ENCODE measurements at regions not wholly inside any gene's neighbourhood (a gene's known extent, or its start where the extent isn't known, plus 50 kb on each side); places are given as distances from the start of the nearest gene placed in this dataset.
"Not testable (repeated sequence)": the region's sequence is repeated elsewhere in the genome, so short reads cannot be mapped to it uniquely, and the experiment has no call there.

- not testable (repeated sequence) for DNase-seq (ENCODE audit: extremely low read depth in 1 of 11, low read depth in 9 of 11, low spot score in 4 of 11)
Observed at GRCh38 chr9:85792057-85792456, 50.3 kb upstream of the AGTPBP1 start.

- not testable (repeated sequence) for DNase-seq (ENCODE audit: extremely low read depth in 1 of 11, low read depth in 9 of 11, low spot score in 4 of 11)
Observed at GRCh38 chr9:85802978-85803695, 61.4 kb upstream of the AGTPBP1 start.

GRCh38 chr9:85804847-85805133 is 63.0 kb upstream of the AGTPBP1 start:
- DNase-seq (ENCODE audit: extremely low read depth in 1 of 11, low read depth in 9 of 11, low spot score in 4 of 11) = peak in 1 of 11 donors; percentile 31

DNA sequence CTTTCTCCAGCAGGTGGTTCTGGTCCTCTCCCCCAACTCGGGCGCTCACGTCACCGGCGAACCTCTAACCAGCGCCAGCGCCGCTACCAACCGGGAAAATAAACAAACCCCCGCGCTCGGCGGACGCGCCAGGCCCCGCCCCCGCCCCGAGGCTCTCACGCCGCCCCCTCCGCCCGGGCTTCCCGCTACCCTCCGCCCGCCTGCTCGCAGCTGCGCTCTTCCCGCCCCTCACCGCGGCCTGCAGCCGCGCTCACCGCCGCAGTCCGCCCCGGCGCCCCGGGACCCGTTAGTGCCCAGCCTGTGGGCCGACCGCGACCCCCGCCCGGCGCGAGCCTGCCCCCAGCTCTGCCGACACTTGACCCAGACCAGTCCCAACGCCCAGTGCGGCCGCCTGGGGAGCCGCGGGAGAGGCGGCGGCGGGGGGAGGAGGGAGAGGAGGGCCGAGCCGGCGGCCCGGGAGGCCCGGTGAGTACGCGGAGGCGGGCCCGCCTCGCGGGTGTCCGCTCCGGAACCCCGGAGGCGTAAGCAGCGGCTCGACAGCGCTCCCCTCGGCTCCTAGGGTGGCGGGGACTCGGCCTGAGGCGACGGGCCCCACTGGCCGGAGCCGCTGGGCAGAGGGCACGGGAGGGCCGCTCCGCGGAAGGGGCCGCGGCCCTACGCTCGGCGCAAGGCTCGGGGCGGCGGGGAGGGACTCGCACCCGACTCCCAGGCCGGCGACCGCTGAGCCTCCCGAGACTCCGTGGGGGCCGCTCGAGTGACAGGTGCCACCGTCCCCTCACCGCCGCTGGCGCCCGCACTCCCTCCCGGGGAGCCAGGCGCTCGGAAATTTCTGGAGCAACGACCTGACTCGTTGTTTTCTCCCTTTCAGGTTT is 63.6 kb upstream of the AGTPBP1 start:
- DNase-seq (ENCODE audit: extremely low read depth in 1 of 11, low read depth in 9 of 11, low spot score in 4 of 11) = peak in 10 of 11 donors; percentile 21 to 67 (median 48)

GRCh38 chr9:85808329-85808728 is 66.6 kb upstream of the AGTPBP1 start:
- not testable (repeated sequence) for DNase-seq (ENCODE audit: extremely low read depth in 1 of 11, low read depth in 9 of 11, low spot score in 4 of 11)

DNA sequence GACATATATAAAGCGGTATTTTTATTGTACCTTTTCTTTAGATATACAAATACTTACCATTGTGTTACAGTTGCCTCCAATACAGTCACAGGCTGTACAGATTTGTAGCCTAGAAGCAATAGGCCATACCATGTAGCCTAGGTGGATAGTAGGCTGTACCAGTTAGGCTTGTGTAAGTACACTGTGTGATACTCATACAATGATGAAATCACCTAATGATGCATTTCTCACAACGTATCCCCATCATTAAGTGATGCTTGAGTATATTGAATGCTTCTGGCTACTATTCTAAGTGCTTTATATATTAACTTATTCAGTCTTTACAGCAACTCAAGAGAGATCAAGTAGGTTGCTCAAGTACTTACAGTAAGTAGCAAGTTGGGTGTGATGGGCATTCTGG is 71.6 kb upstream of the AGTPBP1 start:
- not testable (repeated sequence) for DNase-seq (ENCODE audit: extremely low read depth in 1 of 11, low read depth in 9 of 11, low spot score in 4 of 11)

- DNase-seq (ENCODE audit: extremely low read depth in 1 of 11, low read depth in 9 of 11, low spot score in 4 of 11) = not testable (repeated sequence)
Observed at GRCh38 chr9:85814800-85815199, 73.0 kb upstream of the AGTPBP1 start.

DNA sequence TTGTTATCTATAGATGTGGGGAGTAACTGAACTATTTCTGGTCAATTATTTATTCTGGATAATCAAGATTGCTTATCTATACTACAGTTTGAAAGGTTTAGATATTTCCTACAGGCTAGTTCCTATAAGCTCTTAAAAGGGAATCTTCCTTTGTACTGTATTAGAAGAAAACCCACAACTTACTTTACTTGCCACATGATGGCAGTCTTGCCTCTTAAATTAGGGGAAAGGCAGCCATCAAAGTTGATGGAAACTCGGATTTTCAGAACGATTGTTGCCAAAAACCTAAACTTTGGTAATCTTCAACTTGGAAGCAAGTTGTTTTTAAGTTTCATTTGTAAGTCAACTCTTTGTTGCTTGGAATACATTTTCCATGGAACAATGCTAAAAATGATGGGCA is 77.2 kb upstream of the AGTPBP1 start:
- DNase-seq (ENCODE audit: extremely low read depth in 1 of 11, low read depth in 9 of 11, low spot score in 4 of 11) = peak in 1 of 11 donors; percentile 9

DNA sequence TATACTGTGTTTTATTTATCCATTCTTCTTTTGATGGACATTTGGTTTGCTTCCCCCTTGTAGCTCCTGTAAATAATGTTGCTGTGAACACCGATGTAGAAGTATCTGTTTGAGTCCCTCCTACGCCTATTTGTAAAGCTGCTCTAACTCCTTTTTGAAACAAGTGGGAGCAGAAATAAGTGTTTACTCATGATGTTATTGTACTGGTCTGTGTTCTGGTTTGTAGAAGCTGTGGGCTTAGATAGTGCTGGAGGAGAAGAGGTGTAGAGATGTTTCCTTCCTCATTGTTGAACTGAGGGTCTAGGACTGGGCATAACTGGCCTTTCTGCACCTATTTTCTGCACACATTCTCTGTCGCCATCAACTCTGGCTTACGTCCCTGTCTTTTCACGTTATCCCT is 78.8 kb upstream of the AGTPBP1 start:
- not testable (repeated sequence) for DNase-seq (ENCODE audit: extremely low read depth in 1 of 11, low read depth in 9 of 11, low spot score in 4 of 11)

DNA sequence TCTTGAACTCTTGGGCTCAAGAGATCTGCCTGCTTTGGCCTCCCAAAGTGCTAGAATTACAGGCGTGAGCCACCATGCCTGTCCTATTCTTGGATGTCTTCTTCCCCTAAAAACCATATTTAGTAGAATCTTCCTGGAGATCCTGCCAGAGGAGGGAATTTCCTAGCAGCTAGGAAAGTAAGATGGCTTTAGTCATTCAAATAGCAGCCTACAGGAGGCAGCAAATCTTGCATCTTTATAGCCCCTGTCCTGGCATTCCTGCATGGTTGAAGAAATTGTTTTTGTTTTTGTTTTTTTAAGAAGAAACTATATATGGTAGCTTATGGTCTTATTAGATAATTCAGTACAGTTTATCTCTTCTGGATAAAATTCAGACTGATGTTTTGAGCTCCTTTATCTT is 83.2 kb upstream of the AGTPBP1 start:
- not testable (repeated sequence) for DNase-seq (ENCODE audit: extremely low read depth in 1 of 11, low read depth in 9 of 11, low spot score in 4 of 11)

DNA sequence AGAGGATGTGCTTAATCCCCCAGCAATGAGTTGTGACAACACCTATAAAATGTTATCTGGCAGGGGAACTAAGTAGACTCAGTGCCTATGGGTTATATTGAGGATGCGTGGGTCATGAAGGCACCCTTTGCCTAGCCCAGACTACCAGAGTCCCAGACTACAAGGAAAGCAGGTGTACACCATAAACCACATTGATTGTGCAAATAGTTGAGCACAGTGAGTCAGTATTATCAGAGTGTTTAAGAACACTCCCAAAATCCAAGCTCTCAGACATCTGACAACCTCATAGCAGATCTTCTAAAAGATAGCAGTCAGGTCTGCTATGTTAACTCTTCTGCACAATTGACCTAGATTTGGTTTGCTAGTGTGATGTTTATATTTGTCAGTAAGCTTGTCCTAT is 92.8 kb upstream of the AGTPBP1 start:
- DNase-seq (ENCODE audit: extremely low read depth in 1 of 11, low read depth in 9 of 11, low spot score in 4 of 11) = not testable (repeated sequence)

- DNase-seq (ENCODE audit: extremely low read depth in 1 of 11, low read depth in 9 of 11, low spot score in 4 of 11) = not testable (repeated sequence)
Observed at GRCh38 chr9:85843949-85844348, 97.0 kb upstream of the NAA35 start.

DNA sequence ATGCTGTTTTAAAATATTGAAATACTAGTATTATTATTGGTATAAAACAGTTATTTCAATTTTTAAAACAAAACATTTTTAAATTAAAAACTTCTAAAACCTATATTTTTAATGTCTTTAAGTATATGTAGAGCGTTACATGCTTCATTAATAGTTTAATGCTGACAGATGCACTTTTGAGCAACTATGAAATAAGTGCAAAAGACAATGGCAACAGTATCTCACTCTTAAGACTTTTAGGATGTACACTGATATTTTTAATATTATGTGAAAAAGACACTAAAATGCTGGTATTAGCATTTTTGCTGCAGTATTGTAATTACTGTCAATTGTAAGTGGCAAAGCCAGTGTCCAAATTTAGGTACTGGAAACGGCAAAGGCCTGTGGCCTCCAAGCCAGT is 93.2 kb upstream of the NAA35 start:
- not testable (repeated sequence) for DNase-seq (ENCODE audit: extremely low read depth in 1 of 11, low read depth in 9 of 11, low spot score in 4 of 11)

GRCh38 chr9:85858056-85858750 is 82.7 kb upstream of the NAA35 start:
- DNase-seq (ENCODE audit: extremely low read depth in 1 of 11, low read depth in 9 of 11, low spot score in 4 of 11) = no peak

GRCh38 chr9:85859765-85860164 is 81.2 kb upstream of the NAA35 start:
- DNase-seq (ENCODE audit: extremely low read depth in 1 of 11, low read depth in 9 of 11, low spot score in 4 of 11) = no peak

DNA sequence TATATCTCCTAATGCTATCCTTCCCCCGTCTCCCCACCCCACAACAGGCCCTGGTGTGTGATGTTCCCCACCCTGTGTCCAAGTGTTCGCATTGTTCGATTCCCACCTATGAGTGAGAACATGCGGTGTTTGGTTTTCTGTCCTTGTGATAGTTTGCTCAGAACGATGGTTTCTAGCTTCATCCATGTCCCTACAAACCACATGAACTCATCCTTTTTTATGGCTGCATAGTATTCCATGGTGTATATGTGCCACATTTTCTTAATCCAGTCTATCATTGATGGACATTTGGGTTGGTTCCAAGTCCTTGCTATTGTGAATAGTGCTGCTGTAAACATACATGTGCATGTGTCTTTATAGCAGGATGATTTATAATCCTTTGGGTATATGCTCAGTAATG is 79.1 kb upstream of the NAA35 start:
- DNase-seq (ENCODE audit: extremely low read depth in 1 of 11, low read depth in 9 of 11, low spot score in 4 of 11) = not testable (repeated sequence)

DNA sequence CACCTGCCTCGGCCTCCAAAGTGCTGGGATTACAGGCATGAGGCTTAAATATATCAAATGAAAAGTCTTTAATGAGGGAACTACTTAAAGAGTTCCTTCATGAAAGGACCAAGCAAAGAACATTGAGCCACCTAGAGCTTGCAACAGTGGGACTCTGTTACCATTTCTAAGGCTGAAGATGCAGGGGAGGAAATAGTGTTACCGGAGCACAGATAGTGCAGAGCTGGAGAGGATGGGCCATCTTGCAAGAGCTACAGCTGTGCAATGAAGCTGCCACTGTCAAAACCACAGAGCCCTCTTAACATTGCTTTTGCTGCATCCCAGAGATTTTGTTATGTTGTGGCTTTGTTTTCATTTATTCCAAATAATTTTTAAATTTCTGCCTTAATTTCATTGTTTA is 77.1 kb upstream of the NAA35 start:
- no peak for DNase-seq (ENCODE audit: extremely low read depth in 1 of 11, low read depth in 9 of 11, low spot score in 4 of 11)

DNA sequence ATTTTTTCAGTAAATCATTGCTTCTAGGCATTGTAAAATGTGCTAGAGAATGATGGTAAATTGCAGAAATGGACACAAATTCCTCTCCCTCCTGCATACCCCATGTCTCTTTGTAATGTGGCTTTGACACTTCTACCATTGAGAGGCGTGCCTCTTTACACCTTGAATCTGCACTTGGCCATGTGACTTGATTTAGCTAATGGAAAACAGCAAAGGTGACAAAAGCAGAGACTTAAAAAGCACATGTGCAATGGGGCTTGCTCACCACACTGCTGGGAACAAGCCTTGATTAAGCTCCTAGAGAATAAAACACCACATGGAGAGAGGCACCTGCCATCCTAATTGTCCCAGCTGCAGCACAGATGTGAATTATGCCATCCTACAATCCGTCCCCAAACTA is 69.9 kb upstream of the NAA35 start:
- DNase-seq (ENCODE audit: extremely low read depth in 1 of 11, low read depth in 9 of 11, low spot score in 4 of 11) = no peak

GRCh38 chr9:85871683-85872082 is 69.3 kb upstream of the NAA35 start:
- not testable (repeated sequence) for DNase-seq (ENCODE audit: extremely low read depth in 1 of 11, low read depth in 9 of 11, low spot score in 4 of 11)

GRCh38 chr9:85872463-85872862 is 68.5 kb upstream of the NAA35 start:
- DNase-seq (ENCODE audit: extremely low read depth in 1 of 11, low read depth in 9 of 11, low spot score in 4 of 11) = no peak
